Mucosa of rectum (tissue), 2 donors: ENCODE measurements at regions not wholly inside any gene's neighbourhood (a gene's known extent, or its start where the extent isn't known, plus 50 kb on each side); places are given as distances from the start of the nearest gene placed in this dataset.

ENCODE experiments used
- H3K27ac ChIP-seq, 2 donors: one replicate each; pipeline ENCODE4 v1.7.0; 2013; ENCODE audit warnings: inconsistent platforms in 2 of 2, low read depth in 2 of 2, low read length in 2 of 2
- H3K27me3 ChIP-seq, 2 donors: one replicate each; pipeline ENCODE4 v1.7.0; 2013; ENCODE audit warnings: low read length in 2 of 2; ENCODE audit not compliant: control insufficient read depth in 2 of 2, insufficient read depth in 2 of 2
- H3K36me3 ChIP-seq, 2 donors: one replicate each; pipeline ENCODE4 v1.7.0; 2013; ENCODE audit warnings: low read length in 2 of 2; ENCODE audit not compliant: control insufficient read depth in 2 of 2, insufficient read depth in 2 of 2
- H3K4me1 ChIP-seq, 2 donors: one replicate each; pipeline ENCODE4 v1.7.0; 2013; ENCODE audit warnings: low read length in 2 of 2, mild to moderate bottlenecking in 1 of 2; ENCODE audit not compliant: control insufficient read depth in 2 of 2, insufficient read depth in 2 of 2
- H3K4me3 ChIP-seq, 2 donors: one replicate each; pipeline ENCODE4 v1.7.0; 2013; ENCODE audit warnings: low read length in 2 of 2
- H3K9ac ChIP-seq, 2 donors: one replicate each; pipeline ENCODE4 v1.7.0; 2013; ENCODE audit warnings: low read length in 2 of 2, low read depth in 1 of 2, mild to moderate bottlenecking in 1 of 2
- H3K9me3 ChIP-seq, 2 donors: one replicate each; pipeline ENCODE4 v1.7.0; 2013; ENCODE audit warnings: low read length in 2 of 2; ENCODE audit not compliant: control insufficient read depth in 2 of 2
- donor health status: healthy.
- donor health status: Normal muscosa, but diverticular disease.

DNA sequence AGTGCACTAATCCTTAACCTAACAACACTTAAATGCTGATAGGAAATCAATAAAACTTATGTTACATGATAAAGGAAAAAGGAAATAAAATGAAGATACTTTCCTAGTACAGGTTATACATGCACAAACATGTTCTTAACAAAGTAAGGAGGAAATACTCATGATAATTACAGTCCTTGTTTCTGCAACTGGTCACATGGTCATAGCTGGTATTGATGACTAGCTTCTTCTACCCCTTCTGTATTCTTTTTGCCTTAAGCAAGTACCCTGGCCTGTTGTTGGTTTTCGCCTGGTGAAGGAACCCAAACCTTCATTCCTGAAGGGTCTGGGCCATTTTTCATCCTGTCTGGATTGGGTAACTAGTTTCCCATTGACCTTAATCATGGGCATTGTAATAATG lies 93.7 kb upstream of the FBN2 start:
- Histone ChIP-seq H3K9me3 (no peaks in the 10 kb centered on the region), H3K4me3 (no peak overlapping the region), H3K27me3 (no peaks in the 10 kb centered on the region), H3K9ac (no peak overlapping the region), H3K27ac (no peak overlapping the region), H3K36me3 (no peaks in the 10 kb centered on the region), H3K4me1 (no peaks in the 10 kb centered on the region)

DNA sequence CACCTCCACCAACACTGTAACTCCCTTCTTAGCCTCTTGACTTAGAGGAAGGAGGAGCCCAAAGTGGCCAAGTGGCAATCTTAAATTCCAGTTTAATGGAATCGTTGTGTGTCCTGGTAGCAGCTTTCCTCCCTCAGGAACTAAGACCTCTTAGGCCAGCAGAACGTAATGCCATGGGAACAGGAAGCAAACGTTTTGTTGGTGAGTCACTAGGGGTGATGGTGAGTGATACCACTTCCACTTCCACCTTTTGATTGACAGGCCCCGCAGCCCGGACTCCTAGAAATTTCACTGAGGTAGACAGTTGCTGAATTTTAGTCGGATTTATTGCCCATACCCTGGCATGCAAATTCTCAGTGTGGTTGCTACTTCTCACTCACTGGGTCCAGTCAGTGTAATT lies 94.2 kb upstream of the FBN2 start:
- no peaks in the 10 kb centered on the region for H3K4me1 ChIP-seq
- H3K9me3 ChIP-seq: no peaks in the 10 kb centered on the region
- no peaks in the 10 kb centered on the region for H3K27me3 ChIP-seq
- no peaks in the 10 kb centered on the region for H3K36me3 ChIP-seq
- no peak overlapping the region for H3K9ac ChIP-seq
- no peak overlapping the region for H3K27ac ChIP-seq
- no peak overlapping the region for H3K4me3 ChIP-seq

DNA sequence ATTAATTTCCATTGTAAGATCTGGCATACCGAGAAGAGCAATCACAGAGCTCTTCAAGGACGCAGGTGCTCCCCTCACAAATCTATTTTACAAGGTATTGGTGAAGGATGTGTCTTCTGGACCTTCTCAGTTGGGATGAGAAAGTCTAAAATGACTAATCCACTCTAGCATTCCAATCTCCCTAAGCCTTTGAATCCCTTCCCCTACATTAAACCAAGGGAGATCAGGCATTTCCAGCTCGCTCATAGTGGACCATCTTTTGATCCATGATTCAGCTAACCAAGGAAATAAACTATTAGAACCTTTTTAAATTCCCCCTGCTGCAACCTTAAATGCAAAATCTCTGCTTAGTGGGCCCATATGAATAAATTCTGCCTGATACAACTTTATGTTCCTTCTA lies 95.9 kb upstream of the FBN2 start:
- Histone ChIP-seq H3K9me3 (no peaks in the 10 kb centered on the region), H3K27me3 (no peaks in the 10 kb centered on the region), H3K9ac (no peak overlapping the region), H3K27ac (no peak overlapping the region), H3K36me3 (no peaks in the 10 kb centered on the region), H3K4me3 (no peak overlapping the region), H3K4me1 (no peaks in the 10 kb centered on the region)

DNA sequence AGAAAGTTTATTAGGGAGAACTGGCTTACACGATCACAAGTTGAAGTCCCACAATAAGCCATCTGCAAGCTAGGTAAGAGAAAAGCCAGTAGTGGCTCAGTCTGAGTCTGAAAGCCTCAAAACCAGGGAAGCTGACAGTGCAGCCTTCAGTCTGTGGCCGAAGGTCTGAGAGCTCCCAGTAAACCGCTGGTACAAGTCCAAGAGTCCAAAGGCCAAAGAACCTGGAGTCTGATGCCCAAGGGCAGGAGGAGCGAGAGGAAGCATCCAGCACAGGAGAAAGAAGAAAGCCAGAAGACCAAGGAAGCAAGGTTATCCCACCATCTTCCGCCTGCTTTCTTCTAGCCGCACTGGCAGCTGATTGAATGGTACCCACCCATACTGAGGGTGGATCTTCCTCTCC lies 97.3 kb upstream of the FBN2 start:
- no peak overlapping the region for H3K9ac ChIP-seq
- no peak overlapping the region for H3K4me3 ChIP-seq
- no peaks in the 10 kb centered on the region for H3K27me3 ChIP-seq
- no peaks in the 10 kb centered on the region for H3K4me1 ChIP-seq
- no peaks in the 10 kb centered on the region for H3K9me3 ChIP-seq
- no peak overlapping the region for H3K27ac ChIP-seq
- no peaks in the 10 kb centered on the region for H3K36me3 ChIP-seq

DNA sequence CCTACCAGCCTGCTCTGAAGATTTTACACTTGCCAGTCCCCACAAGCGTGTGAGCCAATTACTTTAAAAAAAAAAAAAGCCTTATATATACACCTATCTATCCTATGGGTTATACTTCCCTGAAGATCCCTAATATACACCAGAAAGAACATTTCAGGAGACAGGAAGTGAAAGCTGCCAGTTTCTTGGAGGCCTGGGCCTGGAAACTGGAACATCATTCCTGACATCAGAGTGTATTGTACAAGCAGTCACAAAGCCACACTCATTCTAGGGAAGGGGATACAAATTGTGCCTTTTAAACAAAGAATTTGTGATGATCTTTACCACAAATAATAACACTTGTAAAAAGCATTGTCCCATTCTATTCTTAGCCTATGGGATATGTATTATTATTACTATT lies 98.3 kb upstream of the FBN2 start:
- Histone ChIP-seq H3K27ac (no peak overlapping the region), H3K9ac (no peak overlapping the region), H3K4me1 (no peaks in the 10 kb centered on the region)

DNA sequence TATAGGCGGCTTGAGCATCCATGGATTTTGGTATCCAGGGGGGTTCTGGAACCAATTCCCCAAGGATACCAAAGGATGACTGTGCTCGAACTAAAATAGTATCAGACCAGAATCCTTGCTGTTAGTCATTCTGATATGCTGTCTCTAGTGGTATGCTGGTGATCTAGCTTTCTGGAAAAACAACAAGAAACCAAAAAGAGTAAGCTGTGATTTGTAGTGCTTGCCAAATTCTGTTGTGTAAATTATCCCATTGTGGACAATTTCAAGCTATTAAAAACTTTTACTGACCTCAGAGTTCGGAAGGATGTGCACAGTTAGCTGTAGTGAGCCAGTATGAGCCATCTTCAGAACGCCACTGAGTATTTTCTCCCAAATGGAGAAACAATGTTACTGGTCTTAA lies 99.0 kb upstream of the FBN2 start:
- no peaks in the 10 kb centered on the region for H3K9me3 ChIP-seq
- no peaks in the 10 kb centered on the region for H3K36me3 ChIP-seq
- H3K4me1 ChIP-seq: no peaks in the 10 kb centered on the region
- H3K9ac ChIP-seq: no peak overlapping the region
- H3K27me3 ChIP-seq: no peaks in the 10 kb centered on the region
- H3K27ac ChIP-seq: no peak overlapping the region
- no peak overlapping the region for H3K4me3 ChIP-seq

More for the DNA sequence above, 98.3 kb upstream of the FBN2 start:
- H3K36me3 ChIP-seq: no peaks in the 10 kb centered on the region
- no peaks in the 10 kb centered on the region for H3K27me3 ChIP-seq
- H3K4me3 ChIP-seq: no peak overlapping the region
- no peaks in the 10 kb centered on the region for H3K9me3 ChIP-seq

DNA sequence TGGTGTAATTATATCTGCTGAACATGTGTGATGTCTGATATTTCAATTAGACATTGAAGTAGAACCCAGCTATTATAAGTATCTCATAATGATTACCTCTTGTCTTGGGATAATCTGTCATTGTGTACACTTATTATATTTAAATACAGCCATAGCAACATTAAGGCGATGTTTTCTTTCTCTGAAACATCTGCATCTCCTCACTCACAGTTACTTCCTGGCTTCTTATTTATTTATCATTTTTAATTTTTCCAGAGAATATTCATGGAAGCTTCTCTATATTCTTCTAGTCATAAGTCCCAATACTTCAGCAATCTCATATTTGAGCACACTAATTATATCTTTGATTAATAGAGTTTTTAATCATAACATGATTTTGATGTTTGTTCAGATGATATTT lies 103.8 kb upstream of the FBN2 start:
- no peaks in the 10 kb centered on the region for H3K4me1 ChIP-seq
- no peak overlapping the region for H3K9ac ChIP-seq
- H3K27me3 ChIP-seq: no peaks in the 10 kb centered on the region
- no peaks in the 10 kb centered on the region for H3K36me3 ChIP-seq
- no peak overlapping the region for H3K27ac ChIP-seq
- H3K4me3 ChIP-seq: no peak overlapping the region
- H3K9me3 ChIP-seq: no peaks in the 10 kb centered on the region

DNA sequence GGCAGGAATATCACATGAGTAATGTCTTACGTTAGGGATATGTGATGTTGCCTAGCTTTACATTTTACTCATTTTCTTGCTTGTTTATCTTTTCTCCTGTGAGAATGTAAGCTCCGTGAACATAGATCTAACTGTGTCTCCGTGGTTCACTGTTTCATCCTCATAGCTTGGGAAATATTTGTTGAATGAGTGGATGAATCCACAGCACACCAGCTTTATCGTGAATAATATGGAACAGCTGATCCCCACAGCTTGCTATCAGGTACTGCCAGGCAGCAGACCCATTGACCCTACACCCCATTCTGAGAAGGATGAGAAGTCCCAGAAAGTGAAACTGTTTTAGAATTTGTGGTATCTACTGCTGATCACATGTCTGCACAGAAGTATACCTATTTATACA lies 106.8 kb upstream of the FBN2 start:
- Histone ChIP-seq H3K36me3 (no peaks in the 10 kb centered on the region), H3K4me3 (no peak overlapping the region), H3K27me3 (no peaks in the 10 kb centered on the region), H3K27ac (no peak overlapping the region), H3K9ac (no peak overlapping the region), H3K4me1 (no peaks in the 10 kb centered on the region), H3K9me3 (no peaks in the 10 kb centered on the region)

DNA sequence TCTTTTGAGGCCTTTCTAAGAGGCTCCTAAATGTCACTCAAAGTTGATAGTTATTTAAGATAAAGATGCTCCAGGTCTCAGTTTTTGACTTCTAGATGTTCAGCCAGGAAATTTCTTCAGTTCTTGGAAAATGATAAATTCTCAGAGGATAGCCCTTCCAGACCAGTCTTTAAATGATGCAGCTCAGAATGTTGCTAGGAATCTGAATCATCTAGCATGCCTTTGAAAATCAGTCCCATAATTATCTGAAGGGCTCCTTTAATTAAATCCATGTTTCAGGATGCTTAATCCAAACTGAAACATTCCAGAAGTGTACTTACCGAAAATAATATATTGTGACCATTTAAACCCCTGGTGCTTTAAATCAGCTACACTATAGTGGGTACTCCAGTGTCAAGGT lies 107.5 kb upstream of the FBN2 start:
- no peaks in the 10 kb centered on the region for H3K9me3 ChIP-seq
- no peak overlapping the region for H3K4me3 ChIP-seq
- no peak overlapping the region for H3K27ac ChIP-seq
- H3K27me3 ChIP-seq: no peaks in the 10 kb centered on the region
- H3K4me1 ChIP-seq: no peaks in the 10 kb centered on the region
- H3K36me3 ChIP-seq: no peaks in the 10 kb centered on the region
- no peak overlapping the region for H3K9ac ChIP-seq

DNA sequence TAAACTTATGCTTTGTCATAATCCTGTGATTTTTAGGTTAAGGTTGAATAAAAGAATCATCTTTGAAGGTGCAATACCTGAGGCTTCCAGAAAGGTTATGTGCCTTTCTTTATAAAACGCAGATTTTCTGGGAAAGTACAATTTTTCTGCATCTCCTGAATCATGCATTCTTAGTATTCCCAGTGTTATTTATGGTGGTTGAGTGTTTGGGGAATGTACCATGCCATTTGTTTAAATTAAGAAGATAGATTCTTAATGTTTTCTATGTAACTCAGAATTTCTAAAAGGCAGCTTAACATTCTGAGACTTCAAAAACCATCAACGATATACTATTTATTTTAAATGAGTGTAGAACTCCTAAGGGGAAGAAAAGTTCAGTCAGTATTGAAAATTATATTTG lies 108.1 kb upstream of the FBN2 start:
- no peaks in the 10 kb centered on the region for H3K9me3 ChIP-seq
- no peak overlapping the region for H3K4me3 ChIP-seq
- no peaks in the 10 kb centered on the region for H3K4me1 ChIP-seq
- no peaks in the 10 kb centered on the region for H3K27me3 ChIP-seq
- no peak overlapping the region for H3K27ac ChIP-seq
- H3K9ac ChIP-seq: no peak overlapping the region
- no peaks in the 10 kb centered on the region for H3K36me3 ChIP-seq

DNA sequence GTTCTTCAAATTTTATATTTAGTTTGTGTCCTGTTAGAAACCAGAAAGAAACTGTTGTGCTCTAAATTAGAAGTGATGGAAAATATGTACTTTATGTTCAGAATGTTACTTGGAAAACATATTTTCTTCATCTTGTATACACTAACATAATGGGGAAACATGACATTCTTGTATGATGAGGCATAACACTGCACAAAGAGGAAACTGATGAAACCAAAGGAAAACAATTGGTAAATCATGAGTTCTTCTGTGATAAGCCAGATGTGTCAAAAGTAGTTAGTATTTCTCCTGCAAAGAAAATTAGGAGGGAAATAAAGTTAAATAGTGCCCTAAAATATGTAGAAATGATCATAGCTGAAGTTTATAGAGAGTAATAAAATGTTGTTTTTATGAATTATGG lies 111.1 kb upstream of the FBN2 start:
- Histone ChIP-seq H3K27ac (no peak overlapping the region), H3K4me3 (no peak overlapping the region), H3K9me3 (no peaks in the 10 kb centered on the region), H3K4me1 (no peaks in the 10 kb centered on the region), H3K27me3 (no peaks in the 10 kb centered on the region), H3K9ac (no peak overlapping the region), H3K36me3 (no peaks in the 10 kb centered on the region)
